H1 (cell line): ENCODE measurements at regions not wholly inside any gene's neighbourhood (a gene's known extent, or its start where the extent isn't known, plus 50 kb on each side); places are given as distances from the start of the nearest gene placed in this dataset.

ENCODE experiments used
- BCL11A ChIP-seq, 2 experiments: IDR thresholded peaks; one replicate each; pipeline ENCODE4 v1.6.1; 2011; ENCODE audit warnings: low read depth in 2 of 2, low read length in 2 of 2, mild to moderate bottlenecking in 2 of 2
- CBX5 ChIP-seq: fragments of 300-800, 300-1000 bp; sonication (generic); IDR thresholded peaks from 2 replicates; pipeline ENCODE4 v1.7.1; 2016; ENCODE audit warnings: antibody characterized with exemption, low read length, low read depth
- MAFK ChIP-seq: IDR thresholded peaks from 2 replicates; pipeline ENCODE4 v1.6.1; 2012; ENCODE audit warnings: low read depth, mild to moderate bottlenecking, improper control_type of control experiment, low read length
- RXRA ChIP-seq: IDR thresholded peaks from 2 replicates; pipeline ENCODE4 v1.6.1; 2011; ENCODE audit warnings: low read depth, mild to moderate bottlenecking, low read length, moderate library complexity; ENCODE audit not compliant: insufficient read depth
- SIN3A ChIP-seq, 2 experiments: IDR thresholded peaks in 1 of 2; conservative IDR thresholded peaks in 1 of 2; 2 replicates each; pipeline ENCODE4 v1.6.1; 2011 to 2012; ENCODE audit warnings: low read length in 2 of 2, improper control_type of control experiment in 1 of 2, low read depth in 1 of 2, mild to moderate bottlenecking in 1 of 2
- TAF7 ChIP-seq: optimal IDR thresholded peaks from 2 replicates; pipeline ENCODE3; 2011; ENCODE audit warnings: low read depth, mild to moderate bottlenecking, inconsistent platforms, low read length, moderate library complexity, borderline replicate concordance
- TF ChIP-seq, protein P1 (sequence below): fragments of 300-600 bp; sonication (generic); IDR thresholded peaks from 2 replicates; pipeline ENCODE4 v1.7.1; 2012; ENCODE audit warnings: low read length, moderate library complexity, mild to moderate bottlenecking, inconsistent platforms; ENCODE audit not compliant: insufficient replicate concordance
- TF ChIP-seq, protein P2 (sequence below), 3 experiments: IDR thresholded peaks; 1 replicate in 2 of 3; 2 replicates in 1 of 3; pipeline versions ENCODE4 v1.5.1 to v1.6.1; 2011; ENCODE audit warnings: low read length in 3 of 3, mild to moderate bottlenecking in 3 of 3, inconsistent platforms in 2 of 3, low read depth in 1 of 3, moderate library complexity in 1 of 3; ENCODE audit not compliant: insufficient read depth in 1 of 3; ENCODE audit errors: control extremely low read depth in 1 of 3

DNA sequence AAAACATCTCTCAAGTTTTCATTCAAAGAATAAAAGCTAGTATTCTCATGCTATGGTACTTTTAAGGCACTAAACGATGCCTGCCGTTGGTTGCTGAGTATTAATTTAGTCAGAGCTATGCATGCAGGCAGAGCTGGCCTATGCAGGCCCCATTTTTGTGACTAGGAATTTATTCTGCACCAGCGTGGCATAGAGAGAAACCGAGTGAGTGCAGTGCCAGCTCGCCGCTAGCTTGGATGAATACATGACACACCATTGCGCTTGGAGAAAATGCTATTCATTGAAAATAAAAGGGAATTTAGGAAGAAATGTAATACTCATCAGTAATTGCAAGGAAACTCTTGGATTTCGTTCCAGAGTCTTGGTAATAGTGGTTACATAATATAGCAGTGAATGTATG, 231.6 kb upstream of the RBFOX1 start (continued):
- TF ChIP-seq, protein P1, sequence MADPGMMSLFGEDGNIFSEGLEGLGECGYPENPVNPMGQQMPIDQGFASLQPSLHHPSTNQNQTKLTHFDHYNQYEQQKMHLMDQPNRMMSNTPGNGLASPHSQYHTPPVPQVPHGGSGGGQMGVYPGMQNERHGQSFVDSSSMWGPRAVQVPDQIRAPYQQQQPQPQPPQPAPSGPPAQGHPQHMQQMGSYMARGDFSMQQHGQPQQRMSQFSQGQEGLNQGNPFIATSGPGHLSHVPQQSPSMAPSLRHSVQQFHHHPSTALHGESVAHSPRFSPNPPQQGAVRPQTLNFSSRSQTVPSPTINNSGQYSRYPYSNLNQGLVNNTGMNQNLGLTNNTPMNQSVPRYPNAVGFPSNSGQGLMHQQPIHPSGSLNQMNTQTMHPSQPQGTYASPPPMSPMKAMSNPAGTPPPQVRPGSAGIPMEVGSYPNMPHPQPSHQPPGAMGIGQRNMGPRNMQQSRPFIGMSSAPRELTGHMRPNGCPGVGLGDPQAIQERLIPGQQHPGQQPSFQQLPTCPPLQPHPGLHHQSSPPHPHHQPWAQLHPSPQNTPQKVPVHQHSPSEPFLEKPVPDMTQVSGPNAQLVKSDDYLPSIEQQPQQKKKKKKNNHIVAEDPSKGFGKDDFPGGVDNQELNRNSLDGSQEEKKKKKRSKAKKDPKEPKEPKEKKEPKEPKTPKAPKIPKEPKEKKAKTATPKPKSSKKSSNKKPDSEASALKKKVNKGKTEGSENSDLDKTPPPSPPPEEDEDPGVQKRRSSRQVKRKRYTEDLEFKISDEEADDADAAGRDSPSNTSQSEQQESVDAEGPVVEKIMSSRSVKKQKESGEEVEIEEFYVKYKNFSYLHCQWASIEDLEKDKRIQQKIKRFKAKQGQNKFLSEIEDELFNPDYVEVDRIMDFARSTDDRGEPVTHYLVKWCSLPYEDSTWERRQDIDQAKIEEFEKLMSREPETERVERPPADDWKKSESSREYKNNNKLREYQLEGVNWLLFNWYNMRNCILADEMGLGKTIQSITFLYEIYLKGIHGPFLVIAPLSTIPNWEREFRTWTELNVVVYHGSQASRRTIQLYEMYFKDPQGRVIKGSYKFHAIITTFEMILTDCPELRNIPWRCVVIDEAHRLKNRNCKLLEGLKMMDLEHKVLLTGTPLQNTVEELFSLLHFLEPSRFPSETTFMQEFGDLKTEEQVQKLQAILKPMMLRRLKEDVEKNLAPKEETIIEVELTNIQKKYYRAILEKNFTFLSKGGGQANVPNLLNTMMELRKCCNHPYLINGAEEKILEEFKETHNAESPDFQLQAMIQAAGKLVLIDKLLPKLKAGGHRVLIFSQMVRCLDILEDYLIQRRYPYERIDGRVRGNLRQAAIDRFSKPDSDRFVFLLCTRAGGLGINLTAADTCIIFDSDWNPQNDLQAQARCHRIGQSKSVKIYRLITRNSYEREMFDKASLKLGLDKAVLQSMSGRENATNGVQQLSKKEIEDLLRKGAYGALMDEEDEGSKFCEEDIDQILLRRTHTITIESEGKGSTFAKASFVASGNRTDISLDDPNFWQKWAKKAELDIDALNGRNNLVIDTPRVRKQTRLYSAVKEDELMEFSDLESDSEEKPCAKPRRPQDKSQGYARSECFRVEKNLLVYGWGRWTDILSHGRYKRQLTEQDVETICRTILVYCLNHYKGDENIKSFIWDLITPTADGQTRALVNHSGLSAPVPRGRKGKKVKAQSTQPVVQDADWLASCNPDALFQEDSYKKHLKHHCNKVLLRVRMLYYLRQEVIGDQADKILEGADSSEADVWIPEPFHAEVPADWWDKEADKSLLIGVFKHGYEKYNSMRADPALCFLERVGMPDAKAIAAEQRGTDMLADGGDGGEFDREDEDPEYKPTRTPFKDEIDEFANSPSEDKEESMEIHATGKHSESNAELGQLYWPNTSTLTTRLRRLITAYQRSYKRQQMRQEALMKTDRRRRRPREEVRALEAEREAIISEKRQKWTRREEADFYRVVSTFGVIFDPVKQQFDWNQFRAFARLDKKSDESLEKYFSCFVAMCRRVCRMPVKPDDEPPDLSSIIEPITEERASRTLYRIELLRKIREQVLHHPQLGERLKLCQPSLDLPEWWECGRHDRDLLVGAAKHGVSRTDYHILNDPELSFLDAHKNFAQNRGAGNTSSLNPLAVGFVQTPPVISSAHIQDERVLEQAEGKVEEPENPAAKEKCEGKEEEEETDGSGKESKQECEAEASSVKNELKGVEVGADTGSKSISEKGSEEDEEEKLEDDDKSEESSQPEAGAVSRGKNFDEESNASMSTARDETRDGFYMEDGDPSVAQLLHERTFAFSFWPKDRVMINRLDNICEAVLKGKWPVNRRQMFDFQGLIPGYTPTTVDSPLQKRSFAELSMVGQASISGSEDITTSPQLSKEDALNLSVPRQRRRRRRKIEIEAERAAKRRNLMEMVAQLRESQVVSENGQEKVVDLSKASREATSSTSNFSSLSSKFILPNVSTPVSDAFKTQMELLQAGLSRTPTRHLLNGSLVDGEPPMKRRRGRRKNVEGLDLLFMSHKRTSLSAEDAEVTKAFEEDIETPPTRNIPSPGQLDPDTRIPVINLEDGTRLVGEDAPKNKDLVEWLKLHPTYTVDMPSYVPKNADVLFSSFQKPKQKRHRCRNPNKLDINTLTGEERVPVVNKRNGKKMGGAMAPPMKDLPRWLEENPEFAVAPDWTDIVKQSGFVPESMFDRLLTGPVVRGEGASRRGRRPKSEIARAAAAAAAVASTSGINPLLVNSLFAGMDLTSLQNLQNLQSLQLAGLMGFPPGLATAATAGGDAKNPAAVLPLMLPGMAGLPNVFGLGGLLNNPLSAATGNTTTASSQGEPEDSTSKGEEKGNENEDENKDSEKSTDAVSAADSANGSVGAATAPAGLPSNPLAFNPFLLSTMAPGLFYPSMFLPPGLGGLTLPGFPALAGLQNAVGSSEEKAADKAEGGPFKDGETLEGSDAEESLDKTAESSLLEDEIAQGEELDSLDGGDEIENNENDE = no peak
- TF ChIP-seq TAF7 (no peak), SIN3A (conservative IDR thresholded peaks at IDR 0.05 in 1 of 2, IDR thresholded peaks at IDR 0.05 in 1 of 2; ENCODE audit: low read depth in 1 of 2, low read length in 2 of 2) (no peak), CBX5 (no peak), BCL11A (IDR thresholded peaks at IDR 0.05; ENCODE audit: low read depth in 2 of 2, low read length in 2 of 2) (no peak), RXRA (no peak), MAFK (no peak)
- TF ChIP-seq, protein P2, sequence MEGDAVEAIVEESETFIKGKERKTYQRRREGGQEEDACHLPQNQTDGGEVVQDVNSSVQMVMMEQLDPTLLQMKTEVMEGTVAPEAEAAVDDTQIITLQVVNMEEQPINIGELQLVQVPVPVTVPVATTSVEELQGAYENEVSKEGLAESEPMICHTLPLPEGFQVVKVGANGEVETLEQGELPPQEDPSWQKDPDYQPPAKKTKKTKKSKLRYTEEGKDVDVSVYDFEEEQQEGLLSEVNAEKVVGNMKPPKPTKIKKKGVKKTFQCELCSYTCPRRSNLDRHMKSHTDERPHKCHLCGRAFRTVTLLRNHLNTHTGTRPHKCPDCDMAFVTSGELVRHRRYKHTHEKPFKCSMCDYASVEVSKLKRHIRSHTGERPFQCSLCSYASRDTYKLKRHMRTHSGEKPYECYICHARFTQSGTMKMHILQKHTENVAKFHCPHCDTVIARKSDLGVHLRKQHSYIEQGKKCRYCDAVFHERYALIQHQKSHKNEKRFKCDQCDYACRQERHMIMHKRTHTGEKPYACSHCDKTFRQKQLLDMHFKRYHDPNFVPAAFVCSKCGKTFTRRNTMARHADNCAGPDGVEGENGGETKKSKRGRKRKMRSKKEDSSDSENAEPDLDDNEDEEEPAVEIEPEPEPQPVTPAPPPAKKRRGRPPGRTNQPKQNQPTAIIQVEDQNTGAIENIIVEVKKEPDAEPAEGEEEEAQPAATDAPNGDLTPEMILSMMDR (IDR thresholded peaks at IDR 0.05; ENCODE audit: control extremely low read depth in 1 of 3, insufficient read depth in 1 of 3, low read depth in 1 of 3, low read length in 3 of 3) = no peak
